ENCODE measurements at regions not wholly inside any gene's neighbourhood (a gene's known extent, or its start where the extent isn't known, plus 50 kb on each side); places are given as distances from the start of the nearest gene placed in this dataset.
"Not testable (repeated sequence)": the region's sequence is repeated elsewhere in the genome, so short reads cannot be mapped to it uniquely, and the experiment has no call there.

- no peaks in the 10 kb centered on the region for H3K9me3 ChIP-seq (ENCODE audit: low read length)
- no peak overlapping the region for H3K4me2 ChIP-seq (ENCODE audit: low read length)
Observed at GRCh38 chr1:29998686-29999085, 724.7 kb downstream of the MATN1 start.

GRCh38 chr1:29997818-29998217 lies 725.6 kb downstream of the MATN1 start:
- not testable (repeated sequence) for H3K27ac ChIP-seq (ENCODE audit: low read length); H4K20me1 ChIP-seq (ENCODE audit: insufficient read depth); H3K9me3 ChIP-seq (ENCODE audit: low read length); H3K27me3 ChIP-seq (ENCODE audit: insufficient read depth, low read depth, low read length); H3F3A ChIP-seq (ENCODE audit: insufficient read depth, low read length, poor library complexity, severe bottlenecking); H3K4me2 ChIP-seq (ENCODE audit: low read length); H3K4me3 ChIP-seq (ENCODE audit: low read length); H3K79me2 ChIP-seq (replicated peaks; ENCODE audit: insufficient read depth, low read length); H3K36me3 ChIP-seq (ENCODE audit: insufficient read depth, low read length); H3K9me2 ChIP-seq (ENCODE audit: insufficient read depth, low read length); H3K9ac ChIP-seq (ENCODE audit: low read length); H2AFZ ChIP-seq (ENCODE audit: low read depth, low read length)

More at GRCh38 chr1:29998686-29999085, 724.7 kb downstream of the MATN1 start:
- no peak overlapping the region for H3K27ac ChIP-seq (ENCODE audit: low read length)
- no peak overlapping the region for H3K9ac ChIP-seq (ENCODE audit: low read length)
- H3K9me2 ChIP-seq (ENCODE audit: insufficient read depth, low read length): no peaks in the 10 kb centered on the region
- H2AFZ ChIP-seq (ENCODE audit: low read depth, low read length): no peak overlapping the region
- H3K79me2 ChIP-seq (replicated peaks; ENCODE audit: insufficient read depth, low read length): no peaks in the 10 kb centered on the region
- no peaks in the 10 kb centered on the region for H3K27me3 ChIP-seq (ENCODE audit: insufficient read depth, low read depth, low read length)
- H3K36me3 ChIP-seq (ENCODE audit: insufficient read depth, low read length): no peaks in the 10 kb centered on the region
- TF ChIP-seq EZH2 (IDR thresholded peaks at IDR 0.05; ENCODE audit: borderline replicate concordance, insufficient read depth, low read length, poor library complexity, severe bottlenecking): no peak
- TF ChIP-seq TAF1 (IDR thresholded peaks at IDR 0.05; ENCODE audit: low read depth): no peak
- no peak for TF ChIP-seq MXI1 (conservative IDR thresholded peaks at IDR 0.05; ENCODE audit: poor library complexity, severe bottlenecking)
- no peak for TF ChIP-seq EP300 (conservative IDR thresholded peaks at IDR 0.05; ENCODE audit: poor library complexity, severe bottlenecking)
- no peak for TF ChIP-seq CTCF (IDR thresholded peaks at IDR 0.05; ENCODE audit: poor library complexity, severe bottlenecking)
- no peak for TF ChIP-seq RAD21 (conservative IDR thresholded peaks at IDR 0.05)
- no peak for TF ChIP-seq POLR2AphosphoS5 (IDR thresholded peaks at IDR 0.05)
- TF ChIP-seq SMC3 (conservative IDR thresholded peaks at IDR 0.05; ENCODE audit: poor library complexity): no peak
- TF ChIP-seq REST (IDR thresholded peaks at IDR 0.05; ENCODE audit: borderline replicate concordance): no peak
- H4K20me1 ChIP-seq (ENCODE audit: insufficient read depth): no peaks in the 10 kb centered on the region
- H3K4me3 ChIP-seq (ENCODE audit: low read length): no peak overlapping the region
- H3F3A ChIP-seq (ENCODE audit: insufficient read depth, low read length, poor library complexity, severe bottlenecking): no peaks in the 10 kb centered on the region

- Histone ChIP-seq H3K27ac (ENCODE audit: low read length) (no peak overlapping the region), H3K4me3 (ENCODE audit: low read length) (no peak overlapping the region), H3K36me3 (ENCODE audit: insufficient read depth, low read length) (no peaks in the 10 kb centered on the region), H3K27me3 (ENCODE audit: insufficient read depth, low read depth, low read length) (no peaks in the 10 kb centered on the region), H3K79me2 (replicated peaks; ENCODE audit: insufficient read depth, low read length) (no peaks in the 10 kb centered on the region), H3K9me2 (ENCODE audit: insufficient read depth, low read length) (no peaks in the 10 kb centered on the region), H2AFZ (ENCODE audit: low read depth, low read length) (no peak overlapping the region), H3K4me2 (ENCODE audit: low read length) (no peak overlapping the region), H4K20me1 (ENCODE audit: insufficient read depth) (no peaks in the 10 kb centered on the region), H3F3A (ENCODE audit: insufficient read depth, low read length, poor library complexity, severe bottlenecking) (no peaks in the 10 kb centered on the region), H3K9me3 (ENCODE audit: low read length) (no peaks in the 10 kb centered on the region), H3K9ac (ENCODE audit: low read length) (no peak overlapping the region)
- TF ChIP-seq CTCF (IDR thresholded peaks at IDR 0.05; ENCODE audit: poor library complexity, severe bottlenecking): no peak
- TF ChIP-seq EZH2 (IDR thresholded peaks at IDR 0.05; ENCODE audit: borderline replicate concordance, insufficient read depth, low read length, poor library complexity, severe bottlenecking): no peak
- TF ChIP-seq REST (IDR thresholded peaks at IDR 0.05; ENCODE audit: borderline replicate concordance): no peak
- no peak for TF ChIP-seq POLR2AphosphoS5 (IDR thresholded peaks at IDR 0.05)
- TF ChIP-seq TAF1 (IDR thresholded peaks at IDR 0.05; ENCODE audit: low read depth): no peak
- no peak for TF ChIP-seq EP300 (conservative IDR thresholded peaks at IDR 0.05; ENCODE audit: poor library complexity, severe bottlenecking)
Observed at GRCh38 chr1:29993950-29994349, 729.4 kb downstream of the MATN1 start.

Data from neural cell (in vitro differentiated cells).